Endodermal cell (in vitro differentiated cells): ENCODE measurements at regions not wholly inside any gene's neighbourhood (a gene's known extent, or its start where the extent isn't known, plus 50 kb on each side); places are given as distances from the start of the nearest gene placed in this dataset.

Source experiments
- DNase-seq: peaks from one replicate; pipeline ENCODE4 v3.0.0-alpha.2; 2017
- H3K27ac ChIP-seq: 2 replicates; pipeline ENCODE4 v1.5.1; 2013; ENCODE audit warnings: mild to moderate bottlenecking, low read depth, low read length, moderate library complexity
- H3K27me3 ChIP-seq: 2 replicates; pipeline ENCODE4 v1.6.1; 2013; ENCODE audit warnings: mild to moderate bottlenecking, low read length, moderate library complexity; ENCODE audit not compliant: insufficient read depth, control insufficient read depth, poor library complexity, severe bottlenecking
- H3K36me3 ChIP-seq: 2 replicates; pipeline ENCODE4 v1.7.0; 2013; ENCODE audit warnings: mild to moderate bottlenecking, low read length, moderate library complexity; ENCODE audit not compliant: control insufficient read depth, insufficient read depth
- H3K4me1 ChIP-seq: one replicate; pipeline ENCODE4 v1.7.0; 2013; ENCODE audit warnings: low read length; ENCODE audit not compliant: control insufficient read depth, insufficient read depth
- H3K4me3 ChIP-seq: 2 replicates; pipeline ENCODE4 v1.5.1; 2013; ENCODE audit warnings: mild to moderate bottlenecking, low read length, moderate library complexity
- H3K9ac ChIP-seq: 2 replicates; pipeline ENCODE4 v1.6.1; 2013; ENCODE audit warnings: mild to moderate bottlenecking, low read length, moderate library complexity; ENCODE audit not compliant: poor library complexity, severe bottlenecking; ENCODE audit errors: extremely low read depth
- H3K9me3 ChIP-seq: 2 replicates; pipeline ENCODE4 v1.6.1; 2013; ENCODE audit warnings: mild to moderate bottlenecking, low read length, moderate library complexity; ENCODE audit not compliant: control insufficient read depth
- H3K27ac Mint-ChIP-seq: 2 replicates; pipeline ENCODE4 v1.8.0; 2020; ENCODE audit warnings: mixed read lengths
- H3K27me3 Mint-ChIP-seq: 2 replicates; pipeline ENCODE4 v1.8.0; 2021; ENCODE audit warnings: mild to moderate bottlenecking, mixed read lengths; ENCODE audit not compliant: insufficient read depth
- H3K36me3 Mint-ChIP-seq: 2 replicates; pipeline ENCODE4 v1.8.0; 2020; ENCODE audit warnings: low read depth, mixed read lengths
- H3K4me1 Mint-ChIP-seq: 2 replicates; pipeline ENCODE4 v1.8.0; 2020; ENCODE audit warnings: mixed read lengths
- H3K4me3 Mint-ChIP-seq: 2 replicates; pipeline ENCODE4 v1.8.0; 2020; ENCODE audit warnings: mild to moderate bottlenecking, moderate library complexity, mixed read lengths
- H3K9me3 Mint-ChIP-seq: 2 replicates; pipeline ENCODE4 v1.8.0; 2020; ENCODE audit warnings: mild to moderate bottlenecking, mixed read lengths
- CTCF ChIP-seq: fragments of 200-600 bp; sonication (generic); conservative IDR thresholded peaks from 2 replicates; pipeline ENCODE4 v1.5.0; 2021; ENCODE audit warnings: antibody characterized with exemption, mild to moderate bottlenecking
- WGBS, 2 experiments: methylation state at CpG; one replicate each; pipeline versions ENCODE4 v1.1.5 to v1.1.7; 2013; ENCODE audit warnings: missing lambda C conversion rate in 2 of 2, mixed read lengths in 1 of 2; ENCODE audit not compliant: insufficient coverage in 1 of 2, insufficient read length in 1 of 2; 5-methylcytosine and 5-hydroxymethylcytosine counted together

DNA sequence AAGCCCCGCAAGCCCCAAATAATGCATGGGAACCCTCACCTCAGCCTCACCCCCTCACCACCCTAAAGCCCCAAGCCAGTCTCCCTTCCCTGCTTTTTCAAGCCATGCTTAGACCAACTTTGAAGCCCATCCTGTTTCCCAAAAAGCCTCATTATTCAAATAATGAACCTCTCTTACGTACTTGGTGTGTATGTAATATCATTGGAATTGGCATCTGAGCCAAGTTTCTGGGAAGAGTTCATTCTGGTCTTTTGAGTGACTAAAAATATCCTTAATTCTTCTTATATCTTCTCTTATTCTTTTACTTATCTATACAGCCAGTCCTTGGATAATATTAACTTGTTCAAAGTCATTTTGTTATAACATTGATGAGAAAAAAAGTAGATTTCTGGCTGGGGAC, 875.8 kb upstream of the SLIT2 start:
- no peak overlapping the region for H3K4me3 ChIP-seq
- Mint-ChIP-seq H3K4me1 (no peaks in the 10 kb centered on the region), H3K27me3 (no peaks in the 10 kb centered on the region), H3K4me3 (no peak overlapping the region), H3K36me3 (no peaks in the 10 kb centered on the region), H3K9me3 (no peaks in the 10 kb centered on the region), H3K27ac (no peak overlapping the region)
- H3K36me3 ChIP-seq: no peaks in the 10 kb centered on the region
- no peak for DNase-seq
- TF ChIP-seq CTCF: no peak
- no peaks in the 10 kb centered on the region for H3K9me3 ChIP-seq
- no peaks in the 10 kb centered on the region for H3K27me3 ChIP-seq
- H3K9ac ChIP-seq: no peak overlapping the region
- WGBS, 2 experiments: 96% methylated on average over 2 of the region's 2 CpGs; no CpG with 5 or more reads in 1 of the 2 experiments
- H3K27ac ChIP-seq: no peak overlapping the region
- no peaks in the 10 kb centered on the region for H3K4me1 ChIP-seq

- 84 to 94% methylated on average over 4 of the region's 4 CpGs for WGBS, 2 experiments
- no peaks in the 10 kb centered on the region for H3K9me3 ChIP-seq
- no peaks in the 10 kb centered on the region for H3K4me1 Mint-ChIP-seq
- H3K4me3 ChIP-seq: no peak overlapping the region
- no peaks in the 10 kb centered on the region for H3K27me3 Mint-ChIP-seq
- no peaks in the 10 kb centered on the region for H3K4me1 ChIP-seq
- no peak overlapping the region for H3K4me3 Mint-ChIP-seq
- no peak overlapping the region for H3K27ac ChIP-seq
- no peak overlapping the region for H3K27ac Mint-ChIP-seq
- no peaks in the 10 kb centered on the region for H3K36me3 Mint-ChIP-seq
- DNase-seq: no peak
- no peak overlapping the region for H3K9ac ChIP-seq
- H3K36me3 ChIP-seq: no peaks in the 10 kb centered on the region
- no peak for TF ChIP-seq CTCF
- no peaks in the 10 kb centered on the region for H3K27me3 ChIP-seq
- no peaks in the 10 kb centered on the region for H3K9me3 Mint-ChIP-seq
Observed at GRCh38 chr4:19375136-19375804, 876.4 kb upstream of the SLIT2 start.

GRCh38 chr4:19372390-19372789, 879.3 kb upstream of the SLIT2 start:
- Mint-ChIP-seq H3K9me3 (no peaks in the 10 kb centered on the region), H3K36me3 (no peaks in the 10 kb centered on the region), H3K27ac (no peak overlapping the region), H3K4me1 (no peaks in the 10 kb centered on the region), H3K27me3 (no peaks in the 10 kb centered on the region), H3K4me3 (no peak overlapping the region)
- 73 to 96% methylated on average over 2 of the region's 2 CpGs for WGBS, 2 experiments
- no peak overlapping the region for H3K4me3 ChIP-seq
- H3K27ac ChIP-seq: no peak overlapping the region
- H3K27me3 ChIP-seq: no peaks in the 10 kb centered on the region
- H3K4me1 ChIP-seq: no peaks in the 10 kb centered on the region
- no peak overlapping the region for H3K9ac ChIP-seq
- peak; percentile 45 for DNase-seq
- peak; percentile 45 for TF ChIP-seq CTCF
- no peaks in the 10 kb centered on the region for H3K36me3 ChIP-seq
- no peaks in the 10 kb centered on the region for H3K9me3 ChIP-seq
